ENCODE measurements at regions not wholly inside any gene's neighbourhood (a gene's known extent, or its start where the extent isn't known, plus 50 kb on each side); places are given as distances from the start of the nearest gene placed in this dataset.

GRCh38 chr2:94939349-94939748 lies 68.1 kb downstream of the TEKT4 start:
- no peak overlapping the region for H3K27ac ChIP-seq
- no peaks in the 10 kb centered on the region for H3K9me3 ChIP-seq
- TF ChIP-seq, protein P1, sequence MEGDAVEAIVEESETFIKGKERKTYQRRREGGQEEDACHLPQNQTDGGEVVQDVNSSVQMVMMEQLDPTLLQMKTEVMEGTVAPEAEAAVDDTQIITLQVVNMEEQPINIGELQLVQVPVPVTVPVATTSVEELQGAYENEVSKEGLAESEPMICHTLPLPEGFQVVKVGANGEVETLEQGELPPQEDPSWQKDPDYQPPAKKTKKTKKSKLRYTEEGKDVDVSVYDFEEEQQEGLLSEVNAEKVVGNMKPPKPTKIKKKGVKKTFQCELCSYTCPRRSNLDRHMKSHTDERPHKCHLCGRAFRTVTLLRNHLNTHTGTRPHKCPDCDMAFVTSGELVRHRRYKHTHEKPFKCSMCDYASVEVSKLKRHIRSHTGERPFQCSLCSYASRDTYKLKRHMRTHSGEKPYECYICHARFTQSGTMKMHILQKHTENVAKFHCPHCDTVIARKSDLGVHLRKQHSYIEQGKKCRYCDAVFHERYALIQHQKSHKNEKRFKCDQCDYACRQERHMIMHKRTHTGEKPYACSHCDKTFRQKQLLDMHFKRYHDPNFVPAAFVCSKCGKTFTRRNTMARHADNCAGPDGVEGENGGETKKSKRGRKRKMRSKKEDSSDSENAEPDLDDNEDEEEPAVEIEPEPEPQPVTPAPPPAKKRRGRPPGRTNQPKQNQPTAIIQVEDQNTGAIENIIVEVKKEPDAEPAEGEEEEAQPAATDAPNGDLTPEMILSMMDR (IDR thresholded peaks at IDR 0.05): no peak
- no peaks in the 10 kb centered on the region for H3K27me3 ChIP-seq
- no peaks in the 10 kb centered on the region for H3K36me3 ChIP-seq
- DNase-seq (ENCODE audit: low spot score in 2 of 2): no peak
- H3K4me1 ChIP-seq: no peaks in the 10 kb centered on the region
- no peak overlapping the region for H3K4me3 ChIP-seq
- 79% methylated on average over 5 of the region's 5 CpGs for WGBS

DNA sequence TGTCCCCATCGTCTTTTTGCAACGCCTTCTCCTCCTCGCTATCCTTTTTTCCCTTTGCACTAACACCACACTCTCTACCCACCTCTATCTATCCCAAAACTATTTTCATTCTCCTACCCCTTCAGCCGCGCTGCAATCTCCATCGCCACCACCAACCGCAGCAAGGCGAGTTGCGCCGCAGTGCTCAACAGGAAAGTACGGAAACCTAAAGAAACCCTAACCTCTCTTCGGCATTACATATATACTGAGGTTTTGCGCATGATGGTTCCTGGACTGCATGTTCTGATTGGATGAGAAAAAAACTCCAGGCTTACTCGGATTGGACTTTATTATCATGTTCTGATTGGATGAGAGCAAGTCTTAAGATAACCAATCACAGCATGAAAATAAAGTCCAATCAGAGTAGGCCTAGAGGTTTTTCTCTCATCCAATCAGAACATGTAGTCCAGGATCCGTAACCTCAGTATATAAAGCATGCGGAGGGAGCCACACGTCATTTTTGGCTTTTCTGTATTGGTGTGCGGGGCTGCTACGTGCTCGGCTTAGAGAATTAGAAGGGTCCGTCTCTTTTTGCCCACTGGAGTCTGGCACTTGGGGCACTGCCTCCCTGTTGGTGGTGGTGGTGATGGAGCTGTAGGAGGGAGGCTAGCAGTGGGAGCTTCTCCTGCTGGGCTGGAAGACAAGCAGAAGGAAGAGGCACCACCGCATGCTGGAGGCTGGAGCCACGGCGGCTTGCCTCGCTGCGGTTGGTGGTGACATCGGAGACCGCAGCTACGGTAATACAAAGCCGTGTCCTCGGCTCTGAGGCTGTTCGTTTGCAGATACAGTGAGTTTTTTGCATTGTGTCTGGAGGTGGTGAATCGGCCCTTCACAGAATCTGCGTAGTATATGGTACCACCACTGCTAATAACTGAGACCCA lies 76.1 kb downstream of the TEKT4 start:
- H3K4me3 ChIP-seq: no peak overlapping the region
- H3K4me1 ChIP-seq: no peaks in the 10 kb centered on the region
- H3K36me3 ChIP-seq: no peaks in the 10 kb centered on the region
- no peak for TF ChIP-seq EP300 (IDR thresholded peaks at IDR 0.05)
- TF ChIP-seq, protein P1 (IDR thresholded peaks at IDR 0.05): no peak
- WGBS: 95% methylated on average over 25 of the region's 34 CpGs
- H3K27ac ChIP-seq: no peak overlapping the region
- no peaks in the 10 kb centered on the region for H3K27me3 ChIP-seq
- DNase-seq (ENCODE audit: low spot score in 2 of 2): no peak
- H3K9me3 ChIP-seq: no peaks in the 10 kb centered on the region

DNA sequence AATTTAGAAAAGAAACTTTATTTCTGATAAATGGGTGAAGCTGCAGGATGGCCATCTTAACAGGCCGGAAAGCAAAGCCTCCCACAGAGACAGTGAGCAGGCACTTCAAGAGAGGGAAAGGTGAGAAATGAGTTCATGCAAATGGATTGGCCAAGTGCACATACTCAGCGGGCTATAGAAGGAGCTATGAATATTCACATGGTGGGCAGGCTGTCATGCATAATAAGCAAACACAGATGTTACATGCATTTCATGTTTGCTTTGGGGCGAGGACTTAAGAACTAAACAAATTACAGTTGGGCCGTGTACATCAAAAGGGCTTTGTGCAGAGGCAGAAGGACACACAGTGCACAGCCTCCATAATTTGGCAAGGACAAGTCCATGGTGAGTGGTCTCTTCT lies 69.8 kb upstream of the MAL start:
- no peak for DNase-seq (ENCODE audit: low spot score in 2 of 2)
- Histone ChIP-seq H3K4me1 (no peaks in the 10 kb centered on the region), H3K27me3 (peaks cover 4% of the 10 kb centered on the region), H3K9me3 (no peaks in the 10 kb centered on the region), H3K27ac (no peak overlapping the region), H3K36me3 (no peaks in the 10 kb centered on the region), H3K4me3 (no peak overlapping the region)
- TF ChIP-seq, protein P1 (IDR thresholded peaks at IDR 0.05): no peak
- TF ChIP-seq POLR2A (IDR thresholded peaks at IDR 0.05) (no peak), EP300 (IDR thresholded peaks at IDR 0.05) (no peak), POLR2AphosphoS5 (IDR thresholded peaks at IDR 0.05) (no peak)
- 72% methylated on average over 4 of the region's 4 CpGs for WGBS

DNA sequence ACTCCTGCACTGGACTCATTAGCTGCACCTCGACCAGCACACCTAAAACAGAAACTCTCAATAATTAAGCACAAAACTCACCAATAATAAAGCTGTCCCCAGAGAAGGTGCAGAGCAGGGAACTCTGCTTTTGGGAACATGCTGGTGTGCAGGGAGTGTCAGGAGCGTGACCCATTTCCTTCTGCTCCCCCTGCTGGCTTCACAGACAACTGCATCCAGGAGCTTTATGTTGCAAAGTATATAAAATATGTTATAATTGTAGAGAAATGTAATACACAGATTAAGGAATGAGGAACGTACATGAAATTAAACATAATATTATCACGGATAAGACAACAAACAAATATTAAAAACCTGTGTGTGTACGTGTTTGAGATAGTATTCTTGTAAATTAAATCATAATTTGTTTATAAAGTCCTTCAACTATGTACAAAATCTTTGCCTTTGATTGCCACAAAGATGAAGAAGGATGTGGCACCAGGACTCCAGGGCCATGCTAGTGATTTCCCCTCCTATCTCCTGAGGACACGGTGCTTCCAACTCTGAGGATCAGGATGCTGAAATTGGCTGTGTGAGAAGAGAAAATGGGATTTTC lies 68.6 kb upstream of the MAL start:
- no peak for TF ChIP-seq POLR2A (IDR thresholded peaks at IDR 0.05)
- TF ChIP-seq, protein P1 (IDR thresholded peaks at IDR 0.05): peak in 1 of 2 donors; percentile 87
- Histone ChIP-seq H3K4me3 (no peak overlapping the region), H3K4me1 (no peaks in the 10 kb centered on the region), H3K9me3 (no peaks in the 10 kb centered on the region), H3K27me3 (peaks cover 4% of the 10 kb centered on the region), H3K27ac (no peak overlapping the region), H3K36me3 (no peaks in the 10 kb centered on the region)
- WGBS: 12% methylated on average over 6 of the region's 6 CpGs
- DNase-seq (ENCODE audit: low spot score in 2 of 2): no peak

GRCh38 chr2:94958245-94958644 lies 67.3 kb upstream of the MAL start:
- WGBS: 77% methylated on average over 3 of the region's 3 CpGs
- no peaks in the 10 kb centered on the region for H3K9me3 ChIP-seq
- no peak for DNase-seq (ENCODE audit: low spot score in 2 of 2)
- TF ChIP-seq EP300 (IDR thresholded peaks at IDR 0.05) (no peak), POLR2AphosphoS5 (IDR thresholded peaks at IDR 0.05) (no peak), POLR2A (IDR thresholded peaks at IDR 0.05) (no peak)
- TF ChIP-seq, protein P1 (IDR thresholded peaks at IDR 0.05): no peak
- H3K27me3 ChIP-seq: peaks cover 4% of the 10 kb centered on the region
- no peak overlapping the region for H3K27ac ChIP-seq
- no peak overlapping the region for H3K4me3 ChIP-seq
- no peaks in the 10 kb centered on the region for H3K36me3 ChIP-seq
- H3K4me1 ChIP-seq: no peaks in the 10 kb centered on the region

Data from suprapubic skin (tissue), 4 donors.